K562 (cell line): ENCODE measurements at regions not wholly inside any gene's neighbourhood (a gene's known extent, or its start where the extent isn't known, plus 50 kb on each side); places are given as distances from the start of the nearest gene placed in this dataset.

Experiments used
- ATAC-seq: fragments of 200-7000 bp; cut with Tn5 transposase; 3 replicates; pipeline ENCODE4 v1.9.1; 2020; ENCODE audit warnings: moderate library complexity
- BruUV-seq: library from RNA; stranded (reverse); fragments of 400-500 nt; replicated peaks from 2 replicates; lab custom pipeline; 2021; lab: Mats Ljungman, UMichigan
- CTCF ChIA-PET: fragments of 300-600 bp; formaldehyde crosslinking; extraction: SDS; loops from one replicate; lab custom pipeline; 2021; ENCODE audit warnings: low intra/inter-chr PET ratio; lab: Yijun Ruan, JAX
- POLR2A ChIA-PET: fragments of 300-600, 350-650 bp; sonication (Branson Sonifier 250); formaldehyde crosslinking; extraction: SDS; loops from one replicate; lab custom pipeline; 2021; ENCODE audit warnings: antibody characterized with exemption, inconsistent platforms; lab: Yijun Ruan, JAX
- DNase-seq, 4 experiments: peaks; one replicate each; pipeline versions ENCODE4 v3.0.0 to v3.0.0-alpha.2; 2011 to 2018; ENCODE audit warnings: low spot score in 3 of 4, mixed read lengths in 3 of 4; ENCODE audit errors: extremely low read depth in 1 of 4
- FAIRE-seq: peaks from 2 replicates; lab custom pipeline; 2011; peaks lifted over from hg19 to GRCh38; lab: Jason Lieb, UNC
- H2AFZ ChIP-seq: 2 replicates; pipeline ENCODE4 v1.6.0; 2011; ENCODE audit warnings: low read depth, low read length, control low read depth, inconsistent platforms
- H3K27ac ChIP-seq: fragments of 200-600 bp; 3 replicates; pipeline ENCODE4 v1.8.0; 2011; ENCODE audit warnings: low read depth, mild to moderate bottlenecking, control low read depth, inconsistent platforms, low read length, moderate library complexity, mixed read lengths; ENCODE audit errors: extremely low read depth
- H3K27me3 ChIP-seq, 2 experiments: fragments of 300-600 bp in 1 of 2; 2 replicates in 1 of 2; 3 replicates in 1 of 2; pipeline versions ENCODE4 v1.6.0 to v1.8.0; 2011; ENCODE audit warnings: inconsistent platforms in 2 of 2, low read length in 2 of 2, mild to moderate bottlenecking in 1 of 2, mixed read lengths in 1 of 2, moderate library complexity in 1 of 2; ENCODE audit not compliant: control insufficient read depth in 2 of 2, insufficient read depth in 2 of 2
- H3K36me3 ChIP-seq: fragments of 300-600 bp; 3 replicates; pipeline ENCODE4 v1.8.0; 2011; ENCODE audit warnings: mild to moderate bottlenecking, low read length, inconsistent platforms; ENCODE audit not compliant: control insufficient read depth, insufficient read depth
- H3K4me1 ChIP-seq, 2 experiments: fragments of 200-600 bp in 1 of 2; replicated peaks in 1 of 2; 2 replicates in 1 of 2; 3 replicates in 1 of 2; pipeline versions ENCODE4 v1.5.1 to v1.8.0; 2011; ENCODE audit warnings: inconsistent platforms in 2 of 2, low read length in 2 of 2, mild to moderate bottlenecking in 1 of 2, mixed read lengths in 1 of 2, moderate library complexity in 1 of 2; ENCODE audit not compliant: control insufficient read depth in 2 of 2, insufficient read depth in 2 of 2
- H3K4me2 ChIP-seq: 2 replicates; pipeline ENCODE4 v1.6.1; 2011; ENCODE audit warnings: low read length, control low read depth, inconsistent platforms, mixed read lengths; ENCODE audit not compliant: insufficient read depth
- H3K4me3 ChIP-seq: fragments of 200-600 bp; sonication (generic), shearing (Covaris generic); 2 replicates; pipeline ENCODE4 v1.5.1; 2016; ENCODE audit warnings: control low read depth, inconsistent platforms
- H3K79me2 ChIP-seq: fragments of 200-600 bp; 3 replicates; pipeline ENCODE4 v1.8.0; 2011; ENCODE audit warnings: low read length, inconsistent platforms; ENCODE audit not compliant: control insufficient read depth, insufficient read depth
- H3K9ac ChIP-seq, 2 experiments: 2 replicates each; pipeline versions ENCODE4 v1.6.0 to v1.6.1; 2011; ENCODE audit warnings: low read depth in 2 of 2, low read length in 2 of 2, control low read depth in 1 of 2, inconsistent platforms in 1 of 2, mild to moderate bottlenecking in 1 of 2, mixed read lengths in 1 of 2; ENCODE audit not compliant: insufficient read depth in 1 of 2
- H3K9me1 ChIP-seq: one replicate; pipeline ENCODE4 v1.6.0; 2011; ENCODE audit warnings: inconsistent platforms, mild to moderate bottlenecking, low read length, moderate library complexity; ENCODE audit not compliant: control insufficient read depth, insufficient read depth
- H3K9me3 ChIP-seq: replicated peaks from 2 replicates; pipeline ENCODE4 v1.5.1; 2011; ENCODE audit warnings: low read depth, low read length, inconsistent platforms; ENCODE audit not compliant: control insufficient read depth, insufficient read depth
- H4K20me1 ChIP-seq: replicated peaks from 2 replicates; pipeline ENCODE4 v1.6.1; 2011; ENCODE audit warnings: low read length, inconsistent platforms, mixed read lengths; ENCODE audit not compliant: control insufficient read depth, insufficient read depth
- BCOR ChIP-seq: fragments of 450-650 bp; IDR thresholded peaks from 2 replicates; pipeline ENCODE4 v1.6.1; 2016
- ETS1 ChIP-seq: conservative IDR thresholded peaks from 2 replicates; pipeline ENCODE4 v1.6.1; 2011; ENCODE audit warnings: low read depth, mild to moderate bottlenecking, low read length; ENCODE audit not compliant: control insufficient read depth
- GTF2E2 ChIP-seq: fragments of 200-800 bp; sonication (Bioruptor generic); IDR thresholded peaks from 2 replicates; pipeline ENCODE4 v1.6.1; 2016; ENCODE audit warnings: missing genetic modification characterization, missing compliant biosample characterization
- ID3 ChIP-seq, 2 experiments: fragments of 250-450 bp in 1 of 2; fragments of 450-650 bp in 1 of 2; sonication (Bioruptor Pico) in 1 of 2; IDR thresholded peaks; 2 replicates each; pipeline versions ENCODE4 v1.6.1 to v1.8.0; 2016 to 2021; ENCODE audit warnings: mild to moderate bottlenecking in 2 of 2, moderate library complexity in 2 of 2, missing compliant biosample characterization in 1 of 2, missing genetic modification characterization in 1 of 2
- MAZ ChIP-seq, 2 experiments: fragments of 450-650 bp in 1 of 2; sonication (generic) in 1 of 2; formaldehyde crosslinking; IDR thresholded peaks in 1 of 2; conservative IDR thresholded peaks in 1 of 2; 2 replicates each; pipeline versions ENCODE4 v1.4.0 to v1.5.0; 2020; ENCODE audit warnings: mild to moderate bottlenecking in 1 of 2, missing genetic modification reagents in 1 of 2
- MTF1 ChIP-seq: fragments of 250-450 bp; sonication (Bioruptor Pico); IDR thresholded peaks from 2 replicates; pipeline ENCODE4 v1.9.0; 2021; ENCODE audit warnings: moderate library complexity, mild to moderate bottlenecking, inconsistent platforms, borderline replicate concordance
- NCOR1 ChIP-seq: fragments of 450-650 bp; IDR thresholded peaks from 2 replicates; pipeline ENCODE4 v1.6.1; 2016; ENCODE audit warnings: mild to moderate bottlenecking, moderate library complexity
- PML ChIP-seq: IDR thresholded peaks from 2 replicates; pipeline ENCODE4 v1.6.1; 2012; ENCODE audit warnings: low read length, inconsistent platforms
- PRPF4 ChIP-seq: fragments of 200-400 bp; formaldehyde crosslinking; IDR thresholded peaks from one replicate; pipeline ENCODE4 v1.6.1; 2017; ENCODE audit warnings: low read length, low read depth, mild to moderate bottlenecking; ENCODE audit not compliant: insufficient read depth, poor library complexity, severe bottlenecking
- TEAD2 ChIP-seq: fragments of 450-650 bp; IDR thresholded peaks from 2 replicates; pipeline ENCODE4 v1.6.1; 2016; ENCODE audit warnings: missing genetic modification characterization, control low read depth, missing compliant biosample characterization
- ZMIZ1 ChIP-seq, 2 experiments: fragments of 150-350 bp in 1 of 2; IDR thresholded peaks; 2 replicates each; pipeline ENCODE4 v1.6.1; 2012 to 2016; ENCODE audit warnings: low read depth in 2 of 2, low read length in 2 of 2, mild to moderate bottlenecking in 1 of 2, moderate library complexity in 1 of 2
- ZNF830 ChIP-seq: fragments of 250-450 bp; sonication (Bioruptor Pico); IDR thresholded peaks from 2 replicates; pipeline ENCODE4 v1.5.0; 2021; ENCODE audit warnings: mild to moderate bottlenecking
- WGBS: fragments of 100-300 bp; shearing (Covaris generic); methylation state at CpG from one replicate; pipeline ENCODE4 v1.1.6; 2016; ENCODE audit warnings: low coverage, mixed read lengths; ENCODE audit not compliant: insufficient coverage; ENCODE audit errors: missing lambda C conversion rate; 5-methylcytosine and 5-hydroxymethylcytosine counted together
- in situ Hi-C: fragments of 300-500 bp; cut with MboI; formaldehyde crosslinking; loops from 4 replicates; pipeline ENCODE4 v1.15.0; 2018; ENCODE audit warnings: inconsistent platforms, mixed read lengths
- intact Hi-C: fragments of 100-400 bp; cut with micrococcal nuclease; formaldehyde crosslinking; loops from 2 replicates; pipeline ENCODE4 v1.14.2; 2022

- TF ChIP-seq MAZ (CRISPR knock-in tag; conservative IDR thresholded peaks at IDR 0.05 in 1 of 2, IDR thresholded peaks at IDR 0.05 in 1 of 2) (no peak), ZMIZ1 (IDR thresholded peaks at IDR 0.05; ENCODE audit: low read depth in 2 of 2, low read length in 2 of 2) (no peak), PRPF4 (no peak)
- TF ChIP-seq, all 486 proteins: peak for 0
Measured at GRCh38 chr5:67289763-67290521, 93.3 kb upstream of the CD180 start (continued).

- FAIRE-seq (no peak), DNase-seq (no peak), ATAC-seq (no peak)
- BruUV-seq, result no TSS peak
- no peaks in the 10 kb centered on the region for H3K4me1 ChIP-seq
- H3K9me3 ChIP-seq, result no peaks in the 10 kb centered on the region
- no peaks in the 10 kb centered on the region for H3K27me3 ChIP-seq
- no peak overlapping the region for H3K4me3 ChIP-seq
- no peak overlapping the region for H3K27ac ChIP-seq
- no peaks in the 10 kb centered on the region for H3K79me2 ChIP-seq
- intact Hi-C loops, result no loop called here
- no peak overlapping the region for H2AFZ ChIP-seq
- ChIA-PET CTCF (no interaction called here), POLR2A (interaction anchor here (1.1 kb wide), 1 partner anchor 841 kb away, joined by 3 read pairs; no protein-coding TSS in a partner anchor)
- H3K36me3 ChIP-seq, result no peaks in the 10 kb centered on the region
- no peak overlapping the region for H3K9ac ChIP-seq
- no peak overlapping the region for H3K4me2 ChIP-seq
- H3K9me1 ChIP-seq, result no peaks in the 10 kb centered on the region
- no peaks in the 10 kb centered on the region for H4K20me1 ChIP-seq
- 0% methylated on average over 3 of the region's 3 CpGs for WGBS
- in situ Hi-C loops, result no loop called here
- TF ChIP-seq PML (no peak), BCOR (no peak), ID3 (CRISPR knock-in tag; IDR thresholded peaks at IDR 0.05) (no peak), ID3 (tag; IDR thresholded peaks at IDR 0.05) (no peak), ETS1 (no peak), MTF1 (no peak), GTF2E2 (tag) (no peak), NCOR1 (no peak), ZNF830 (no peak), TEAD2 (tag) (no peak)
Measured at GRCh38 chr5:67287510-67288268, 91.1 kb upstream of the CD180 start.
